IMR-90 (cell line): ENCODE measurements at regions not wholly inside any gene's neighbourhood (a gene's known extent, or its start where the extent isn't known, plus 50 kb on each side); places are given as distances from the start of the nearest gene placed in this dataset.
A peak's percentile ranks its signal among the peaks of the same experiment; 100 is the strongest.

Experiments used
- ATAC-seq: fragments of 200-7000 bp; cut with Tn5 transposase; 2 replicates; pipeline ENCODE4 v1.9.1; 2020; ENCODE audit warnings: low read depth, mild to moderate bottlenecking, moderate library complexity
- BruUV-seq: library from RNA; stranded (reverse); fragments of 400-500 nt; replicated peaks from 2 replicates; lab custom pipeline; 2021; lab: Mats Ljungman, UMichigan
- CTCF ChIA-PET: fragments of 300-600 bp; formaldehyde crosslinking; extraction: SDS; loops from one replicate; lab custom pipeline; 2021; ENCODE audit warnings: antibody characterized with exemption; lab: Yijun Ruan, JAX
- POLR2A ChIA-PET: fragments of 300-600 bp; sonication (Branson Sonifier 250); formaldehyde crosslinking; loops from one replicate; lab custom pipeline; 2022; ENCODE audit warnings: antibody characterized with exemption; ENCODE audit not compliant: unreplicated experiment; lab: Charles Lee
- DNase-seq: peaks from one replicate; pipeline ENCODE4 v3.0.0; 2013
- H2AFZ ChIP-seq: replicated peaks from 2 replicates; pipeline ENCODE3; 2013; ENCODE audit warnings: low read length, mild to moderate bottlenecking; ENCODE audit not compliant: poor library complexity
- H2AK5ac ChIP-seq: 2 replicates; pipeline ENCODE4 v1.6.1; 2013; ENCODE audit warnings: low read depth, low read length, inconsistent platforms
- H2AK9ac ChIP-seq: replicated peaks from 2 replicates; pipeline ENCODE3; 2013; ENCODE audit warnings: mild to moderate bottlenecking, low read depth, low read length, moderate library complexity; ENCODE audit not compliant: poor library complexity
- H2BK120ac ChIP-seq: 2 replicates; pipeline ENCODE4 v1.6.1; 2013; ENCODE audit warnings: low read depth, low read length, inconsistent platforms
- H2BK15ac ChIP-seq: 3 replicates; pipeline ENCODE4 v1.6.1; 2013; ENCODE audit warnings: low read depth, low read length, inconsistent platforms
- H2BK20ac ChIP-seq: 2 replicates; pipeline ENCODE4 v1.6.1; 2013; ENCODE audit warnings: low read depth, mild to moderate bottlenecking, inconsistent platforms, low read length, moderate library complexity
- H2BK5ac ChIP-seq: 2 replicates; pipeline ENCODE4 v1.6.1; 2013; ENCODE audit warnings: mild to moderate bottlenecking, low read depth, low read length, inconsistent platforms; ENCODE audit not compliant: poor library complexity, severe bottlenecking
- H3K14ac ChIP-seq: replicated peaks from 2 replicates; pipeline ENCODE4 v1.6.1; 2013; ENCODE audit warnings: low read depth, low read length, inconsistent platforms
- H3K18ac ChIP-seq: 2 replicates; pipeline ENCODE4 v1.6.1; 2013; ENCODE audit warnings: low read depth, low read length, control low read depth
- H3K23ac ChIP-seq: 2 replicates; pipeline ENCODE4 v1.6.1; 2013; ENCODE audit warnings: low read depth, low read length, inconsistent platforms
- H3K27ac ChIP-seq: 2 replicates; pipeline ENCODE4 v1.5.1; 2013; ENCODE audit warnings: mild to moderate bottlenecking, control low read depth, low read length; ENCODE audit not compliant: insufficient read depth
- H3K27me3 ChIP-seq: 2 replicates; pipeline ENCODE4 v1.6.1; 2013; ENCODE audit warnings: low read length; ENCODE audit not compliant: control insufficient read depth, insufficient read depth
- H3K36me3 ChIP-seq: 2 replicates; pipeline ENCODE4 v1.6.1; 2013; ENCODE audit warnings: low read length, mixed read lengths; ENCODE audit not compliant: control insufficient read depth, insufficient read depth
- H3K4ac ChIP-seq: 2 replicates; pipeline ENCODE4 v1.6.1; 2013; ENCODE audit warnings: low read depth, low read length, inconsistent platforms
- H3K4me1 ChIP-seq: 2 replicates; pipeline ENCODE4 v1.6.1; 2013; ENCODE audit warnings: low read length, mixed read lengths; ENCODE audit not compliant: control insufficient read depth, insufficient read depth
- H3K4me2 ChIP-seq: 2 replicates; pipeline ENCODE4 v1.6.1; 2013; ENCODE audit warnings: low read depth, mild to moderate bottlenecking, control low read depth, low read length, moderate library complexity
- H3K4me3 ChIP-seq: 2 replicates; pipeline ENCODE4 v1.5.1; 2013; ENCODE audit warnings: low read depth, mild to moderate bottlenecking, control low read depth, low read length, moderate library complexity; ENCODE audit not compliant: insufficient read depth
- H3K56ac ChIP-seq: 2 replicates; pipeline ENCODE4 v1.6.1; 2013; ENCODE audit warnings: low read length, inconsistent platforms; ENCODE audit not compliant: insufficient read depth; ENCODE audit errors: extremely low read depth
- H3K79me1 ChIP-seq, 2 experiments: 2 replicates each; pipeline ENCODE4 v1.6.1; 2013; ENCODE audit warnings: low read length in 2 of 2, inconsistent platforms in 1 of 2, low read depth in 1 of 2
- H3K9ac ChIP-seq: 2 replicates; pipeline ENCODE4 v1.6.1; 2013; ENCODE audit warnings: low read depth, low read length, control low read depth
- H3K9me1 ChIP-seq: 2 replicates; pipeline ENCODE4 v1.6.1; 2013; ENCODE audit warnings: low read length, inconsistent platforms; ENCODE audit not compliant: insufficient read depth
- H3K9me3 ChIP-seq: 2 replicates; pipeline ENCODE4 v1.6.1; 2013; ENCODE audit warnings: low read length; ENCODE audit not compliant: control insufficient read depth, insufficient read depth
- H4K20me1 ChIP-seq: 2 replicates; pipeline ENCODE4 v1.6.1; 2013; ENCODE audit warnings: low read length, inconsistent platforms; ENCODE audit not compliant: insufficient read depth
- H4K5ac ChIP-seq: 2 replicates; pipeline ENCODE4 v1.6.1; 2013; ENCODE audit warnings: mild to moderate bottlenecking, low read depth, low read length, control low read depth
- H4K8ac ChIP-seq, 2 experiments: 2 replicates each; pipeline ENCODE4 v1.6.1; 2013; ENCODE audit warnings: low read depth in 2 of 2, low read length in 2 of 2, control low read depth in 1 of 2, inconsistent platforms in 1 of 2
- H4K91ac ChIP-seq: 2 replicates; pipeline ENCODE4 v1.6.1; 2013; ENCODE audit warnings: low read depth, low read length, inconsistent platforms; ENCODE audit not compliant: insufficient read depth
- BHLHE40 ChIP-seq: fragments of 150-350 bp; IDR thresholded peaks from 2 replicates; pipeline ENCODE4 v1.6.1; 2016; ENCODE audit warnings: mild to moderate bottlenecking, low read depth, low read length
- CTCF ChIP-seq: conservative IDR thresholded peaks from 2 replicates; pipeline ENCODE4 v1.5.1; 2012; ENCODE audit warnings: mild to moderate bottlenecking, low read depth, low read length, improper control_type of control experiment
- MAFK ChIP-seq: IDR thresholded peaks from 2 replicates; pipeline ENCODE4 v1.6.1; 2012; ENCODE audit warnings: low read depth, low read length, improper control_type of control experiment
- MXI1 ChIP-seq: IDR thresholded peaks from 2 replicates; pipeline ENCODE4 v1.6.1; 2012; ENCODE audit warnings: low read depth, mild to moderate bottlenecking, low read length, moderate library complexity, borderline replicate concordance
- RAD21 ChIP-seq: IDR thresholded peaks from 2 replicates; pipeline ENCODE4 v1.6.1; 2012; ENCODE audit warnings: low read length, improper control_type of control experiment
- RFX5 ChIP-seq: IDR thresholded peaks from 2 replicates; pipeline ENCODE4 v1.8.0; 2012; ENCODE audit warnings: low read depth, mild to moderate bottlenecking, low read length, moderate library complexity
- SMC3 ChIP-seq: fragments of 150-350 bp; IDR thresholded peaks from 2 replicates; pipeline ENCODE4 v1.6.1; 2016; ENCODE audit warnings: low read depth, mild to moderate bottlenecking, antibody characterized with exemption, low read length, moderate library complexity
- WGBS, 2 experiments: methylation state at CpG; one replicate each; pipeline versions ENCODE4 v1.1.5 to v1.1.7; 2013; ENCODE audit warnings: missing lambda C conversion rate in 2 of 2; ENCODE audit not compliant: insufficient read length in 1 of 2; ENCODE audit errors: extremely low coverage in 2 of 2; 5-methylcytosine and 5-hydroxymethylcytosine counted together
- dilution Hi-C: fragments of 300-500 bp; cut with HindIII; formaldehyde crosslinking; loops from one replicate; pipeline ENCODE4 v1.14.3; 2018; ENCODE audit warnings: low sequenced_read_pairs; ENCODE audit not compliant: unreplicated experiment
- in situ Hi-C: fragments of 300-500 bp; cut with MboI; formaldehyde crosslinking; loops from 3 replicates; pipeline ENCODE4 v1.14.3; 2019; ENCODE audit warnings: low sequenced_read_pairs, inconsistent platforms, mixed read lengths
- intact Hi-C: fragments of 100-400 bp; cut with micrococcal nuclease; formaldehyde crosslinking; loops from 2 replicates; pipeline ENCODE4 v1.10.0; 2022

GRCh38 chr6:4581468-4582385, 194.5 kb upstream of the CDYL start:
- H3K23ac ChIP-seq = peak overlapping the region; percentile 100
- H3K56ac ChIP-seq = peak overlapping the region; percentile 96
- H2AK5ac ChIP-seq = peak overlapping the region; percentile 83
- H3K9ac ChIP-seq = peak overlapping the region; percentile 18
- no TSS peak for BruUV-seq
- peak overlapping the region; percentile 74 for H2AFZ ChIP-seq
- H4K8ac ChIP-seq = peak overlapping the region; percentile 27 to 96
- intact Hi-C loops (loop anchor here (2.0 to 5.0 kb wide), 5 partner anchors 196 to 355 kb away; partner anchors contain the start of gene CDYL), dilution Hi-C loops (no loop called here), in situ Hi-C loops (no loop called here)
- peak overlapping the region; percentile 56 for H4K5ac ChIP-seq
- H3K79me1 ChIP-seq = peaks cover 0 to 7% of the 10 kb centered on the region in 2 experiments; a peak in 1 of 4 replicates
- H3K36me3 ChIP-seq = no peaks in the 10 kb centered on the region
- H4K91ac ChIP-seq = peak overlapping the region; percentile 91
- peak overlapping the region; percentile 66 for H3K18ac ChIP-seq
- peak overlapping the region; percentile 45 for H3K4me2 ChIP-seq
- DNase-seq (peak; percentile 95), ATAC-seq (peak; percentile 90)
- H2AK9ac ChIP-seq = peak overlapping the region; percentile 48
- H2BK5ac ChIP-seq = peak overlapping the region; percentile 90
- ChIA-PET CTCF (interaction anchor here (1.1 kb wide), 1 partner anchor 110 kb away, joined by 4 read pairs; no protein-coding TSS in a partner anchor), POLR2A (interaction anchor here (0.7 to 0.8 kb wide), 2 partner anchors 14 to 213 kb away, joined by 3 to 8 read pairs; no protein-coding TSS in a partner anchor)
- peak overlapping the region; percentile 94 for H3K14ac ChIP-seq
- no CpG with 5 or more reads among the region's 6 CpGs for WGBS, 2 experiments
- H2BK15ac ChIP-seq = peak overlapping the region; percentile 46; the same call in 2 of the 3 replicates
- peaks cover 17% of the 10 kb centered on the region for H3K9me1 ChIP-seq
- H3K27ac ChIP-seq = peak overlapping the region; percentile 87
- H3K9me3 ChIP-seq = no peaks in the 10 kb centered on the region
- H3K4me1 ChIP-seq = peaks cover 19% of the 10 kb centered on the region
- H4K20me1 ChIP-seq = peaks cover 2% of the 10 kb centered on the region; the same call in 1 of the 2 replicates
- peak overlapping the region; percentile 98 for H2BK120ac ChIP-seq
- no peak overlapping the region for H3K4me3 ChIP-seq
- H3K27me3 ChIP-seq = no peaks in the 10 kb centered on the region
- H2BK20ac ChIP-seq = peak overlapping the region; percentile 98
- TF ChIP-seq RFX5 (no peak), MAFK (0 out of 2 replicates have a peak, but pooled peaks have one; percentile 1), MXI1 (no peak), RAD21 (peak; percentile 13), CTCF (no peak), SMC3 (no peak), BHLHE40 (no peak)
- peak overlapping the region; percentile 97 for H3K4ac ChIP-seq
